Ascending aorta (tissue), 2 donors: ENCODE measurements at regions not wholly inside any gene's neighbourhood (a gene's known extent, or its start where the extent isn't known, plus 50 kb on each side); places are given as distances from the start of the nearest gene placed in this dataset.

ENCODE experiments used
- DNase-seq, 2 donors: peaks; one replicate each; pipeline ENCODE4 v3.0.0-alpha.2; 2019; ENCODE audit warnings: low spot score in 2 of 2
- H3K27ac ChIP-seq, 2 donors: fragments of 200-600 bp; sonication (generic); one replicate each; pipeline ENCODE4 v1.5.1; 2016 to 2017; ENCODE audit warnings: mild to moderate bottlenecking in 1 of 2
- H3K27me3 ChIP-seq: fragments of 200-600 bp; sonication (generic); one replicate; pipeline ENCODE4 v1.5.1; 2017
- H3K36me3 ChIP-seq, 2 donors: fragments of 200-600 bp; sonication (generic); one replicate each; pipeline ENCODE4 v1.5.1; 2016
- H3K4me1 ChIP-seq, 2 donors: fragments of 200-600 bp; sonication (generic); one replicate each; pipeline ENCODE4 v1.5.1; 2016 to 2017; ENCODE audit warnings: mild to moderate bottlenecking in 1 of 2
- H3K4me3 ChIP-seq, 2 donors: fragments of 200-600 bp; sonication (generic); one replicate each; pipeline ENCODE4 v1.5.1; 2016 to 2017; ENCODE audit warnings: mild to moderate bottlenecking in 1 of 2
- H3K9me3 ChIP-seq, 2 donors: fragments of 200-600 bp; sonication (generic); one replicate each; pipeline ENCODE4 v1.5.1; 2016
- CTCF ChIP-seq, 3 experiments: fragments of 200-600 bp in 2 of 3; fragments of 450-650 bp in 1 of 3; sonication (generic) in 2 of 3; IDR thresholded peaks; one replicate each; pipeline ENCODE4 v1.5.1; 2016 to 2019; ENCODE audit warnings: antibody characterized with exemption in 3 of 3, mild to moderate bottlenecking in 1 of 3, moderate library complexity in 1 of 3
- intact Hi-C: fragments of 100-400 bp; cut with DNase I; formaldehyde crosslinking; loops from one replicate; pipeline ENCODE4 v1.15.1; 2023

GRCh38 chr2:175815537-175815936 lies 186.5 kb downstream of the LNPK start:
- no peak overlapping the region for H3K27ac ChIP-seq
- H3K27me3 ChIP-seq = no peaks in the 10 kb centered on the region
- H3K36me3 ChIP-seq = no peaks in the 10 kb centered on the region
- no peak overlapping the region for H3K4me3 ChIP-seq
- H3K4me1 ChIP-seq = peaks cover 0 to 7% of the 10 kb centered on the region in 2 donors
- peaks cover 0 to 6% of the 10 kb centered on the region in 2 donors for H3K9me3 ChIP-seq
- no peak for DNase-seq
- TF ChIP-seq CTCF (IDR thresholded peaks at IDR 0.05) = no peak
- intact Hi-C loops = no loop called here

- Histone ChIP-seq H3K4me1 (peaks cover 0 to 7% of the 10 kb centered on the region in 2 donors), H3K27me3 (no peaks in the 10 kb centered on the region), H3K36me3 (no peaks in the 10 kb centered on the region), H3K4me3 (no peak overlapping the region), H3K9me3 (peaks cover 0 to 6% of the 10 kb centered on the region in 2 donors), H3K27ac (no peak overlapping the region)
- no peak for DNase-seq
- TF ChIP-seq CTCF (IDR thresholded peaks at IDR 0.05) = no peak
- intact Hi-C loops = no loop called here
These were observed 190.1 kb downstream of the LNPK start for GRCh38 chr2:175811971-175812370.

DNA sequence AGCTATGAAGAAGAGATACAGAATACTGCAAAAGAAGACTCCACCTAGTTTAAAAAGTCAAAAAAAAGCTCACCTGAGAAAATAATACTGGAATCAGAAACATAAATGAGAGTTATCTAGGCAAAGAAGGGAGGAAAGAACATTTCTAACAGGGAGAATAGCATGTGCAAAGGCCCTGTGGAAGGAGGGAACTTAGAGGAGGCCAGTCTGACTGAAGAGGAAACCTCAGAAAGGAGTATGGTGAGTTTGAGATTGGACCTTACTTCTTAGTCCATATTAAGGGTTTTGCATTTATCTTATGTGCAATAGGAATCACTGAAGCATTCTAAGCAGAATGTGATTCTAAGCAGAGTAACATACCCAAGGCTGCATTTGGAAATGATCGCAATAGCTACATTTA lies 193.2 kb downstream of the LNPK start:
- Histone ChIP-seq H3K27me3 (no peaks in the 10 kb centered on the region), H3K36me3 (no peaks in the 10 kb centered on the region), H3K4me1 (peaks cover 0 to 7% of the 10 kb centered on the region in 2 donors), H3K9me3 (no peaks in the 10 kb centered on the region), H3K4me3 (no peak overlapping the region), H3K27ac (no peak overlapping the region)
- intact Hi-C loops = no loop called here
- TF ChIP-seq CTCF (IDR thresholded peaks at IDR 0.05) = no peak
- no peak for DNase-seq

DNA sequence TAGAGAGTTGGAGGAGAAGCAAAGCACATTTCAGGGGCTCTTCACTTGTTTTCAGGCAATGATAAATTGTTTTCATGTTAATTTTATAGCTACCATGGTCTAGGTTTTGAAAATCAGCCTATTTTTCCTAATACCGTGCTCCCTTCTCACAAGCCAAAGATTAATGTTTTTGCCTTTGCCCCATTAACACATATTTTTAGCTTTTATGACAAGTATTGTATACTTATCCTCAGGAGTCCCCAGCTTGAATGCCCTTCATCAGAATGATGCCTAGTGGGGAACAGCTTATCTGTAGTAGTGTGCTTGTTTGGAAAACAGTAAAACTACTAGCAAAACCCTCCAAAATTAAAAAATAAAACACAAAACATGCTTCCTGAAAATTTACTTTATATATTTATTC lies 194.0 kb downstream of the LNPK start:
- no peaks in the 10 kb centered on the region for H3K36me3 ChIP-seq
- no peak overlapping the region for H3K27ac ChIP-seq
- no peaks in the 10 kb centered on the region for H3K27me3 ChIP-seq
- H3K9me3 ChIP-seq = no peaks in the 10 kb centered on the region
- intact Hi-C loops = no loop called here
- no peak for TF ChIP-seq CTCF (IDR thresholded peaks at IDR 0.05)
- H3K4me3 ChIP-seq = no peak overlapping the region
- no peak for DNase-seq
- peaks cover 0 to 7% of the 10 kb centered on the region in 2 donors for H3K4me1 ChIP-seq

DNA sequence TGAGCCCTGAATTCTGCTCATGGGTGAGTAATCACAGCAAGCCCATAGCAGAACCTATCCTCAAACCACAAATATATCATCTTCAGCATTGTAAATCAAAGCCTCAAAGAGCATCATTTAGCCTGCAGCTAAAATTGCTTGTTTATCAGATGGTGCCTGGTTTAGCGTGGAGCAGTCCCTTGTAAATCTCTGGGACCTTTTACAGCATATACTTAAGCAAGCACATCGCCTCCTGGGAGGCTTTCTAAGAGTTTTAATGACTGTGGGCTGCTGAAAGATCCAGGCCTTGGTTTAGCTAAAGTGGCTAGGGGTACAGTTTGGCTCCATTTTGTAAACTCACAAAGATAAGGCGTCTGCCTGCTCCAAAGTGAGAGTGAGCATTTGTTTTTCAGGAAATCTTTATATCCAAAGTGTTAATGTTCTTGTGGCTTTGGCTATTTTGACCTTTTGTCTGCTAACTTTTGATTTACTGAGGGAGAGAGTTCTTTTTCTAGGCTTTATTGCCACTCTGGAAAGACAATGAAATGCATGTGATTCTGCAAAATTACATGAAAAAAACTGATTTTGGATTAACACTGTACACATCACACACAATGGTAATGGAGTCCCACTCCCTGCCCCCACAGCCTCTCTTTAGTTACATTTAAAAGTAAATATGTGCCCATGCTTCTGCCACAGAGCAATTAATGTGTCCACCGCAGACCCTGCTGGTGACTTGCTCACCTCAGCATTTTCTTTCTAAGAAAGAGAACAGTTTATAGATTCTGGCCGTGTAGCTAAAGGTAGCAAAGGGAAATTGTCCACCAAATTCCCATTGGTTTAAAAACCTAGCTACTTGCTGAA lies 194.8 kb downstream of the LNPK start:
- no peak for TF ChIP-seq CTCF (IDR thresholded peaks at IDR 0.05)
- no peak overlapping the region for H3K27ac ChIP-seq
- no peak overlapping the region for H3K4me3 ChIP-seq
- intact Hi-C loops = no loop called here
- no peaks in the 10 kb centered on the region for H3K9me3 ChIP-seq
- H3K4me1 ChIP-seq = peaks cover 0 to 3% of the 10 kb centered on the region in 2 donors
- H3K36me3 ChIP-seq = no peaks in the 10 kb centered on the region
- no peak for DNase-seq
- H3K27me3 ChIP-seq = no peaks in the 10 kb centered on the region
